GM21423 (cell line): ENCODE measurements at regions not wholly inside any gene's neighbourhood (a gene's known extent, or its start where the extent isn't known, plus 50 kb on each side); places are given as distances from the start of the nearest gene placed in this dataset.

Experiments used
- ATAC-seq: cut with Tn5 transposase; IDR thresholded peaks from one replicate; pipeline ENCODE4 v1.9.1; 2021; ENCODE audit warnings: mild to moderate bottlenecking, moderate library complexity; ENCODE audit not compliant: unreplicated experiment

DNA sequence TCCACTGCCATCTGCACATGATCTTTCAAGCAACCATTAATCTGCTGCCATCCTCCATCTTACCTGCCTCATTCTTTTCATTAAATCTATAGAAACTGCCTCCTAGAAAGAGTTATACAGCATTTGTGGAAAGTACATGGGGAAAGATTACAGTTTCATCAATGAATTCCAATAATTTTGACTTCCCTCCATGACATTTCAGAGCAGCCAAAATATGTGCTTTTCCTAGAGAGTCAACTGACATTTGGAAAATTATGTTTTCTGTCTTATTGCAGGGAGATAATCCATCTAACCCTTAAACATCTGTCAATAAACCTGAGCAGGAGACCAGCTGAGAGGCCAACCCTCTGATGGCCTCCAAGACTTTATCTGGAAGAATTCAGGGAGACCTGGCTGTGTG is 147.0 kb upstream of the CDH5 start:
- ATAC-seq, result no peak

DNA sequence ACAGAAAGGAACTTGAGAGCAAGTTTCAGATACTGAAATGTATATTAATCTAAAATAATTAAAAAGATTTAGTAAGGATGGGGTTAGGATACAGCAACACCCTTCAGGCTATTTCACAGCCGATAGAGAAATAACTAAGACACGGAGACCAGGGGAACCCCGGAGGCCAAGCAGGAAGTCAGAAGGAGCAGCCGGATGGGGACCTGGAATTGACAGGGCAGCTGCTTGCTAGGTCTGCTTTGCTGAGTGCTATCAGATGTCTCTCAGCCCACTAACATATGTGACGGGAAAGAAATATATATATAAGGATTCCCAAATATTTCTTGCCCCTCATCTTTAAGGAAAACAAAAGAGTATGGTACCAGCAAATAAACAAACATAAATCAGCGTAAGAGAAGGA is 154.1 kb upstream of the CDH5 start:
- ATAC-seq, result no peak

DNA sequence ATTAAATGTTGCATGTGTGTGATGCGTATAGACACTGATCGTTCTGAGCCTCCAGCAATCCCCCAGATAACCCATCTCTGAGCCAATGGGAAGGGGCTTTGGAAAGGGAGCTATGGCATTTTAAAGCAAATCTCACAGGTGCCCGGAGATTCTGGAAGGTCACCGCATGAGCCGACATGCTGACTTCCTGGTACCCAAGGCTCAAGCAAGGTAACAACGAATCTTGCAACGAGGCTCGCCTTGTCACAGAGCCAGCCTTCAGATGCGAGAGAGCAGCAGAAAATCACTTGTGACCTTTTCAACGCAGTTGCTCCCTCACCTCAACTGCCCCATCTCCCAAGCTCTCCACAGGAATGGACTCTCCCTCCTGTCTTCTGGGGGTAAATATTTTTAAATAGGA is 154.8 kb upstream of the CDH5 start:
- ATAC-seq, result no peak

DNA sequence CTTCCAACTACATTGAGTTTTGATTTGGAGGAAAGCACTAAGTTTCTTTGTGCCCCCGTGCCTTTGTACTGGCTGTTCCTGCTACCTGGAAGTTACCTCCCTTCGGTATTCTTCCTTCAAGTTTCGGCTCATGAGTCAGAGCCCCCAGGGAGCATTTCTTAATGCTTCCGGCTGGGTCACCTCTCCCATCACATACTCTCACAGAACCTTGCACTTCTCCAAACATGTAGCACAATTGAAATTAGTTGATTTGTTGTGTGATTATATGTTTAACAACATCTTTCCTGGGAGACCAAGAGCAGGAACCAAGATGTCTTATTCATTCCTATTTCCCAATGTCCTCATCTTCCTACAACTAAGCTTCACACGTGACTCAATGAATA is 158.6 kb upstream of the CDH5 start:
- no peak for ATAC-seq

DNA sequence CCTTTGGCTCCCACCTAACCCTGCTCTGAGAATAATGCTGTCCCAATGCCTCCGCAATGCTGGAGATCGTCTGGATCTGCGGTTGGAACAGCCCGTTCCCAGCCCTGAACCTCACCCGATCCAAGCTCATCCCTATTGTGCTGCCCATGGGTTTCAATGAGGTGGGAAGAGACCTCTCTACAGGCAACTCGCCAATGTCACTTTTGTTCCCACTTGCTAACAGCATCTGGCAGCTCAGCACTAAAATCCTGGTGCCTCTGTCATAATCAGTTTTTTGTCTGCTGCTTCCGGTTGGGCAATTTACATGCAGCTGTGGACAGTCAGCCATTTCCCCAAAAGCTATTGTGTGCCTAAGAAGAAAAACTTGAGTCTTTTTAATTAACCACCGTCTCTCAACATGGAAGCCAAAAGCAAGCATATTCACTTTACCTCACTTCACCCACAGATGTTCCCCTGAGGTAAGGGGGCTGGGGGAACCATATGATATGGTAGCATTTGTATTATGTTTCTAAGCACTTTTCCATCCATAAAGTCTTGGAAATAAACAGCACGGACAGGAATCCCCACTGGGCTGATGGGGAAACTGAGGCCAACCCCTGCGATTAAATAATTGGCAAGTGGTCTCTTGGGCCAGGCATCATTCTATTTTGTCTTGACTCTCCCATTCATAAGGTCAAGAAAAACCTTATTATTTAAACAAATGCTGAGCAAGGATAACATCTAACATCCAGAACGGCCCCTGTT is 159.2 kb upstream of the CDH5 start:
- ATAC-seq, result no peak

DNA sequence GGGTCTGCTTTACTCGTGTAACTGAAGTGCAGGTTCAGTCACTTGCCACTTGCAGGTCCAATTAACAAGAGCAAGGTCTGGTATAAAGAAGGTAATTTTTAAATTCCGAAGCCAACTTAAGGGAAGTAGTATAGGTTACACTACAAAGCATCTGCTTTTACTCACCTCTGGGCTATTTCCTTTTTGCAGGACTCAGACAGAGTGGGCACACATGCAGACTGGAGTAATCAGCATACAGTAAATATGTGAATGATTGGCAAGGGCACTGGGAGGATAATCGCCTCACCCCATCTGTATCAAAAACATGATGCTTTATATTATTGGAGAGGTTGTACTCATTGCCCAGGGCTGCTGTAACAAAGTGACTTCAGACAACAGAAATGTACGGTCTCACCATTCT is 160.1 kb upstream of the CDH5 start:
- no peak for ATAC-seq

DNA sequence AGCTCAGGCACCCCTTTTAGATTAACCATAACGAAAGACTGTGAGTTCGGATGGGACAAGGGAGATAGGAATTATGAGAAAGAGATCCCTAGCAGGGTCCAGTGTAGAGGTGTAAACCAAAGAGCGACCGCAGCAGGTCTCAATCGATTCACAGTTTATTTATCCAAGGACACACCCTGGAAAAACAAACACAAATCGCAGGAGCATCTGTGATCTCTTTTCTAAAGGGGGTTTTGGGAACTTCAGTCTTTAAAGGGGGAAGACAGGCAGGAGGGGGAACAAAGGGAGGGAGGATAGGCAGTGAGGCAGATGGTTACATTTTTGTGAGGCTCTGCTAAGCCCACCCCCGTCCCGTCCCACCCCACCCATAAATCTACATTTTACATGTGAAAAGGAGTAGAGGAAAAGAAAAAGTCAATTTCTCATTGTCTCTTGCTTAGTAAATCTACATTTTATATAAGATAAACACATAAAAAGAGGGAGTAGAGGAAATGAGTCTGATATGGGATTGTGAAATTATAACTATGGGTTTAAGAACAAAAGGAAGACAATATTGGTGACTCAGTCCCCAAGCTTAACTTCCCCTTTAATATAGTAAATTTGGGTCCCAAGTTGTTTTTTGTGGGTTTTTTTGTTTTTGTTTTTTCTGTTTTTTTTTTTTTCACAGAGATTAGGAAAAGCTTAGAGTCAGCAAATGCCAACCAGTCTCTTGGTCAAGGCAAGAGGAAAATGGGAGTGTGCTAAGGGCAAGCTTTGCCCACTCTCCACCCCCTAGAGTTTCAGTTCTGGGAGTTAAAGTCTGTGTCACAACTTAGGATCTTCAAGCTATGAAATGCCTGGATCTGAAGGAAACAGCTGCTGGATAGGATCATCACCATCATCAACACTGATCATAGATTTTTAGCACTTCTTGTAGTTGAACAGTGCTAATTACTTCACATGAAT is 160.9 kb upstream of the CDH5 start:
- ATAC-seq, result no peak

DNA sequence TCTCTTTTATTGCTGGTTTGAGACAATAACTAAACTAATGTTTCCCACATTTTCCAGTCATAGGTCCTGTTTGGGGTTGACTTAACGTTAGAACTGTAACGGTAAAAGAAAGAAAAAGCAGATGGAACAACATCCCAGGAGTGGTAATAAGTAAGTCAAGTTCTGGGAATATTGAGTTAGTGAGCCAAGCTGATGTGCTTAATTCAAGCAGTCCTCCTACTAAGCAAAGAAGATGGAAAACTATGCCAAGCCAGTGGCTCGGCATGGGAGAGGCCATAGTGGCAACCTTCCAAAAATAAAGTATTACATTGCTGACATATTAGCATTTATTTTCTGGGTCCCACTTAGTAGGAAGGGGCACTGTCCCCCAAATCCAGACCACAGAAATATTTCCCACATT is 161.7 kb upstream of the CDH5 start:
- ATAC-seq, result no peak

DNA sequence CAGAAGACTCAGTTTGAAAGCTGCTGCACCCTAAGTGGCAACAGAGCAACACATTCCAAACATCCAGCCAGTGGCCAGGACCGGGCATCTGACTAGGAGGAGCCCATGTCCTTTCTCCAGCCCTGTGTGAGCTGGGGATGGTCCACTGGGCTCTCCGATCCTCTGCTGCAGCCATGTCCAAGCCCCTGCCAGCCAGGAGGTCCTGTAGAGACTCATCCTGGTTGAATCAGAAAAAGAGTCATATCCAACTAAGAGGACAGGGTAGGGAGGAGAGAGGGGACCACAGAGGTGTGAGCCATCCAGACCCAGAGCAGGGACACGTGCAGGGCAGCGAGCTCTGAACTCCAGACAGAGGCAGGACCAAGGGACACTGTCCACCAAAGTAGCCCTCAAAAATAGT is 163.0 kb upstream of the CDH5 start:
- no peak for ATAC-seq

DNA sequence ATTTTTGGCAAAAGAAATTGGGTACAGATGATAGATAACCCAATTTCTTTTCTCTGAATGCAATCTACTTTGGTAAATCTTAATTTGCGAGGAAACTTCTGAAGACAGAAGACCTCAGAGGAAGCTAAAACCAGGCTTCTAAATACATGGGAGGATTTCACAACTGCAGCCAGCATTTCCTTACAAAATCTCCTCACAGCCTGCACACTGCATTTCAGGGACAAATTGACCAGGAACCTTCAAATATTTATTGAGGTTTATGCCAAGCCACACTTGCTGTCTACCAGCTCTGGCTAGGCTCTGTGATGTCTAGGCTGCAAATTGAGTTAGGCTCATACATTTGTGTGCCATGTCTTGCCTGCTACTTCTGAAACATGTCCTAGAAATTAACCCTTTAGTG is 167.3 kb upstream of the CDH5 start:
- ATAC-seq, result no peak

DNA sequence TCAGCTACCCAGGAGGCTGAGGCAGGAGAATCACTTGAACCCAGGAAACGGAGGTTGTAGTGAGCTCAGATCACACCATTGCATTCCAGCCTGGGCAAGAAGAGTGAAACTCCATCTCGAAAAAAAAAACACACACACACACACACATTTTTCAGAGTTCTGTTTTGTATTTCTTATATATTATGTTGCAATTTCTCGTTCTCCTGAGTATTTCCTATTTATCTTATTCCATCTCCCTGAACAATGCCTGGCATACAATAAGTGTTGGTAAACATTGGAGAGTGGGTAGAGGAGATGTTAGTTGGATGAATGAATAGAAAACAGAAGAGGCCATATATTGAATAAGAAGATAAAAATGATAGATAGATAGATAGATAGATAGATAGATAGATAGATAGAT is 167.8 kb upstream of the CDH5 start:
- no peak for ATAC-seq

DNA sequence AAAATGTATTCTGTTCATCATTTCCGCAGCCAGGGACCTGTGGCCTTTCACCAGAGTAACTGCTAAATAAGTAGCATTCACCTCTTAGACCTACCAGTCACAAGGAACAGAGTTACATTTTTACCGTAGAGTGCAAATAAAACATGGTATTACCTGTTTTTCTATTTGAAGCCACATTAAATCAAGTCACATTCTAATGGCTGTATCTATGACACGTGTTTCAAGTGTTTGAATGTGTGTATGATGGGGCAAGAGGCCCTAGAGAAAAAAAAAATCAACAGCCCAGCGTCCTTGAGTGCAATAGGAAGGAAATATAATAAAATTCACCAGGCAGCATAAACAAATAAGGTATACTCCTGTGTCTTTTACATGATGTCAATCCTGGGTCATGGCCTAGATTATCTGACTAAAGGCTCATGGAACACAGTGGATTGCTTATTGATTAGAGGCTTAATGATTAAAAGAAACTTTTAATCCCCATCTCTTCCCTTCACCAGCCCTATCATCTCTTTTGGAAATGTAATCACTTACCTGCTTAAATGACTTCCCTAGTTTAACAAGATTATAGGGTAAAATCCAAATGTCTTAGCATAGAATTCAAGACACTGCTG is 168.7 kb upstream of the CDH5 start:
- ATAC-seq, result no peak

DNA sequence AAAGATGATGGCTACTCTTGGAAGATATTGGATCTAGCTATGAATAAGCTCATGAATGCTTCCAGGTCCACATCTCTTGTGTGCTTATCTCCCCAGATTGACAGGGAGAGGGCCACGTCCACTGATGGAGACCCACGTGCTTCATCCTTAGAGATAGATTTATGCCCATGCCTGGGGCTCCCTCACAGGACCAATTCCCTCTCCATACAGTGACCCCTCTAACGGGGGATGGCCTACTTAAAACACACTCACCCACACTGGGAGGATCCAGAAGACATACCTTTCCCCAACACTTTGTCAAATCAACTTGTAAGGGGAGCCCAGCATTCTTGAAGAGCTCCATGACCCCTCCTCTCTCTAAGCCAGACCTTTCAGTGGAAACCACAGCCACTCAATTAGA is 169.7 kb upstream of the CDH5 start:
- ATAC-seq, result no peak

DNA sequence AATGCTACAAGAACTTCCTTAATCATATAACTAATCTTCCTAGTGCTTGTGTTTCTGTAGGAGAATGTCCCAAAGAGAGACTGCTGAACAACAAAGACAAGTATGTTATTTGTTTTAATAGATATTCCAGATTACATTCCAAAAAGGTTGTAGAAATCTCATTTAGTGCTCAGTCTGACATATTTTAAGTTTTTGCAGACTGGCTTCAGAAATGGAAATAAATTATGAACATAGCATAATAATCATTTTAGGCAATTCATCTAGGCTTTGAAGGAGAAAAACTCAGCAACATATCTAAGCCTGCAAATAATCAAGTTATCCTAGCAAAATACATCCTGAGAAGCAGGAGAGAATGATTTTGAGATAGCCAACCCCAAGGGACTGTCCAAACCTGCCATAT is 171.6 kb upstream of the CDH5 start:
- ATAC-seq, result no peak

DNA sequence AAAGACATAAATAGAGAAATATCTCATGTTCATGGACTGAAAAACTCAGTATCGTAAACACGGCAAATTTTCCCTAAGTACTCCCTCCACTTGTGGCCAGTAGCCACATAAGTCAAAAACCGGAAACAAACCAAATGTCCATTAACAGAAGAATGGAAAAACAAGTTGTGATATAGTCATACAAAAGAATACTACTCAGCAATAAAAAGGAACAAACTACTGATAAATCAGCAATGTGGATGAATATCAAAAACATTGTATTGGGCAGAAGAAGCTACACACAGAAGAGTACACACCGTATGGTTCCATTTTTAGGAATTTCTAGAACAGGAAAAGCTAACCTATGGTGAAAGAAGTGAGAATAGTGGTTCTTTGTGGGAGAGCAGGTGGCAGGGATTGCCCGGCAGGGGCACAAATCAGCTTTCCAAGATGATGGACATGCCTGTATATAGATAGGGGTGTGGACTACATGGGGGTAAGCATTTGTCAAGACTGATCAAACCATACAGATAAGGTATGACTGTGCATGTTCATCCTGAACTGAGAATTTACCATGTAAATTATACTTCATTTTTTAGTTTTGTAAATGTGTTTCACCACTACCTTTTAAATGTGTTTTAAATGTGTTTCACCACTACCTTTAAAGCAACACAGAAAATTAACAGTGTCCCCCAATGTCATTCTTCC is 172.8 kb upstream of the CDH5 start:
- no peak for ATAC-seq

DNA sequence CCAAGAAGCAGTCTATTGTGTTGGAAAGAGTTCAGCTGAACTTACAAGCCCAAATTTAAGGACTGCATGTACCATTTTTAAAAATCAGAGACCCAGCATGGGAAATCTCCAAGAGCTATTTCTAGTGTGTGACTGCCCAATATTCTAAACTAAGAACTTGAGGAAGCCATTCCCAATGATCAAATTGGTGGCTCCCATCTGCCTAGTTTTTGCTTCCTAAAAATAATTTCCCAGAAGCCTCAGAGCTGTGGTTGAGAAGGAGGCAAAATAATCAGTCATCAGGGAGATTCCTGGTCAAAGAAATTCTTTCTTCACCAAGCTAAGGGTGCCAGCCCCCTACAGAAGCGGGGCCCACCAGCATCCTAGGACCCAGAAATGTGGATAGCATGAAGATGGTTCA is 176.1 kb upstream of the CDH5 start:
- ATAC-seq, result no peak

DNA sequence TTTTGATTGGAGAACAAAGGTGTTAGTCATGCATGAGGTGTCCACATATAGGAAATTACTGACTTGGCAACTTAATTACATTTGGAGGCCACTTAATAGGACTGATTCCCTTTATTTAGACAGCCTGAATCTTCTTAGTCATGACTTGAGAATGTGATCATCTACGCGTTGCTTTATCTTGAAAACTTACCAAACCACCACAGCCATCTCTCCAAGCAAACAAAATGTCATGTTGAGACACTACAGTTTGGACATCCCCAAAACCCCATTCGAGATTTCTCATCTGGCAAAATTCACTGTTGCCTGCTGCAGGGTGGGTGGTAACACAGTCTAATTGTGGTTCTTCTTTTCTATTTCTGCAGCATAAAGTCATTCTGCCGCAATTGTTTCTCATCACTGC is 176.5 kb upstream of the CDH5 start:
- ATAC-seq, result no peak

DNA sequence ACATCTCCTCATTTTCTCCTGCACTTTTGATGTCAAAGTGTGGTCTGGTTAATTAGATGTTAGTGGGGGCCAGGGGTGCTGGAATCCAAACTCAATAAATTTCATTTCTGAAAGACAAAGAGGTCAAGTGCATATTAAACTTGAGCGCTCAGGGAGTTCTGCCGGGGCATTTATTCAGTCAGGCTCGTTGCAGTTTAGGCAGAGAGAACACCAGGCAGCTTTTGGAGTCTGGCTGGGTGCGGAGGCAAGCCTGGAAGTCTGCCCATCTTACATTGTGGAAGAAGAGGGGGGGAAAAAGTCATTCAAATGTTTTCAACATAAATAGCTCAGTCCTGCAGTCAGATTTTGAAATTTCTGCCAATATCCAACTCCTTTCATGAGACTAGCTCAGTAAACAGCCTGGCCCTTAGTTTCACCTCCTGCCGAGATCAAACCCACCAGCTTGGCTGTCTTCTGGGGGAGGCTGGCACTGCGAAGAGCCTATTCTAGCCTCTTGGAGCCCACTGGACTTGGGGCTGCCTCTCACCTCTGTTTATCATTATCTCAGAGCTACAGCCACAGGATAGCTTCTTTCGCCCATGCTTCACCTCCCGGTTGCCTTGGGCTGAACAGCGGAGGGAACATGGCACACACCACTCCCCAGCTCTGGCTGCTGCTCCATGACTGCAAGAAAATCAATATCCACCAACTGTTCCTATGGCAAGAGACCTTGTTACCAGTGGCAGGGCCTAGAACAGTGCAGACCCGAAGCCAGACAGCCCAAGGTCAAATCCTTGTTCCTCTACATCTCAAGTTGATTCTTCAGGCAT is 177.4 kb upstream of the CDH5 start:
- ATAC-seq, result no peak

DNA sequence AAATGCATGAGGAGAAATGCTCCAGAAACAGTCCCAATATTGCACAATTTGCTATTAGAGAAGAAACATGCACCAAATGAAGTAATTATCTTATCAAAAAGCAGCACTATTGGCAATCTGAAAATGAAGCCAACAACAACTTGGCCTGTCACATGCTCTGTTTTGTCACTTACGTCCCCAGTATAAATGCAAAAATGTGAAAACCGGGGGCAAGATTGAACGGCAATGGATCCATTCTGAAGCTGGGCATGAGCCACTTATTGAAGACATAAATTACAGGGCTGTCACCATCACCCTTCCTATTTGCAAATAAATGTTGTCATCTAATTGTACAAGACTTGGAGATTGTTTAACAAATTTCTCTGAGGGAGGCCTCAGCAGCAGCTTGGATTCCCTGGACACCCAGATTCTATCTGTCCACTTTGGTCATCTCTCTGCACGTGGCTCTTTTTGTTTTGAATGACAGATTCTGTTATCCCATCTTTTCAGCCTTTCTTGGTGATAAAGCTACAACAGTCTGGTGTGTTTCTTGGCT is 180.2 kb upstream of the CDH5 start:
- no peak for ATAC-seq

DNA sequence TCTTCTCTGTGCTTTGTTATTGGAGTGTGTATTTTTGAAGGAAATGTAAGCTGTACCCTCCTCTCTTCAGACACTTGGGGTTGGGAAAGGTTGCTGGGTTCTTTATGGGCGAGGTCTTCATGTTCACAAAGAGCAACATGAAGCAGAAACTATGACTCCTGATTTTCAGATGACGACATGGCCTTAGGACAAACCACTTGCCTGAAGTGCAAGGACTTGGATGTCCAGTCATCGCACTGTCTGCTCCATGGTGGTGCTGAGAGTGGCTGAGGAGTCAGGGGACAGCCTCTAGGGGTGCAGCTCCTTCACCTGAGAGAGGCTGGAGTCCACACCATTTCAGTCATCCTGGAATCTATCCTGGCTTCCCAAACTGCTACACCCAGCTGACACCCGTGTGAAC is 183.9 kb upstream of the CDH5 start:
- no peak for ATAC-seq
